ENCODE measurements at regions not wholly inside any gene's neighbourhood (a gene's known extent, or its start where the extent isn't known, plus 50 kb on each side); places are given as distances from the start of the nearest gene placed in this dataset.
"Not testable (repeated sequence)": the region's sequence is repeated elsewhere in the genome, so short reads cannot be mapped to it uniquely, and the experiment has no call there.

DNA sequence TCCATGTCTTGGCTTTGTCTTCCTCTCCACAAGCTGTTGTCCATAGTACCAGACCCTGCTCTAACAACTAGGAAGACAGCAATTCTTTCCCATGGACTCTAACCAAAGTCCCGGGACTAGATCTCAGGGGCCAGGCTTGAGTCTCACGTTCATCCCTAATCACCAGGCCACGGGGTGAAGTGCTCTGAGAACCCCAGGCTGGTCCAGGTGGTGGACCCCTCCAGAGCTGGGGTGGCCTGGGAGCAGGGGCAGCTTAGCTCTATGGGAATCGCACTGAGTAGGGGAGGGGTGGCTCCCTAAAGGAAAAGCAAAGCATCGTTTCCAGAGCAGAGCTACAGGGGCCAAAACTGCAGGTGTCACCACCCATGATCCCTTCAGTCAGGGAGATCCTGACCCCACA lies 150.9 kb downstream of the TPRA1 start:
- no peak for DNase-seq

DNA sequence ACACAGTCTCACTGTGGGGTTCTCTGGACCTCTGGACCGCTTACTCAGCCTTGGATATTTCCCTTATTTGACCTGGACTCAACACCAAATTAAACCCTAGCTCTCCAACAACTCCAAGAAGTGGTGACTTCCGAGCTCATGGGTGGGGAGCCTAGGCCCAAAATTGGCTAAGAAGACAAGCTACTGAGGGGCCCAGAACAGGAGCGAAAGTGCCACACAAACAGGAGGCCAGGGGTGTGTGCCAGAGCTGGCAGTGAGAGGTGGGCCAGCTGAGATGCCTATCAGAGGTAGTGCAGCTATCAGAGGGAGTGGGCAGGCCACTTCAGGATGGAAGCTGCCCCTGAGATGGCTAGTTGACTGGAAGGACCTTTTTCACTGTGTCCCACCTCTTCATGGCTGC lies 151.1 kb upstream of the PRR20G start:
- no peak for DNase-seq

DNA sequence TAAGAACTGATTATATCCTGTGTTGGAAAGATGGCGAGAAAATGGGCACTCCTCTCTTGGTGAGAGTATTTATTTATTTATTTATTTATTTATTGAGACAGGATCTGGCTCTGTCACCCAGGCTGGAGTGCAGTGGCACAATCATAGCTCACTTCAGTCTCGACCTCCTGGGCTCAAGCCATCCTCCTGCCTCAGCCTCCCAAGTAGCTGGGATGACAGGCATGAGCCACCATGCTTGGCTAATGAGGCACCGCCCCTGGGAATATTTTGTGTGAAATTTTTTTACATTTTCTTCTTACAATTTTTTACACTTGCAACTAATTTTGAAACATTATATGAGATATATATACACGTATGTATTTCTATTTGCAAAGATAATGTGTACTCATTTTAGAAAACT lies 150.5 kb upstream of the PRR20G start:
- no peak for DNase-seq

DNA sequence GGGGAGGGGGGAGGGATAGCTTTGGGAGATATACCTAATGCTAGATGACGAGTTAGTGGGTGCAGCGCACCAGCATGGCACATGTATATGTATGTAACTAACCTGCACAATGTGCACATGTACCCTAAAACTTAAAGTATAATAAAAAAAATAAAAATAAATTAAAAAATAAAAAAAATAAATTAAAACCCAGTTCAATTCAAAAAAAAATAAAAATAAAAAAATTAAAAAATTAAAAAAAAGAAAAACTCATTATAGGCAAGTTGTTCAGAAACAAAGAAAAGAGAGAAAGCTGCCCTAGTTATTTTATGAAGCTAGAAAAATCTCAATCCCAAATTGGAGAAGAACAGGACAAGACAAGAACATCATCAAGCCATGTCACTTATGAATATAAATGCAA lies 147.5 kb upstream of the PRR20G start:
- DNase-seq: not testable (repeated sequence)

DNA sequence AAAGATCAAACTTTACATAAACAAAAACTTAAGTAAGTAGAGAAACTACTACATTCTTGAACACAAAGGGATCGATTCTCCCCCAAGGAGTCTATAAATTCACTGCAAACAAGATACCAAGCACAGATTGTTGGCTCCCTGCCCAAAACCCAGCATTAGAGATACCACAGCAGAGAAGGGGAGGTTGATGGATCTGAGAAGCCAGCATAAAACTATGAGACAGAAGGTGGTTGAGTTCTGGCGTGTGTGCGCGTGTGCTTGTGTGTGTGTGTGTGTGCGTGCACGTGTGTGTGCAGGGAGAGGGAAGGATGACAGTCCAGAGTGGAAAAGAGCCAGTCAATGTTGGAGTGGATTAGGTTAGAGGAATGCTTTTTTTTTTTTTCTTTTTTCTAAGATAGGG lies 143.2 kb upstream of the PRR20G start:
- DNase-seq: no peak

DNA sequence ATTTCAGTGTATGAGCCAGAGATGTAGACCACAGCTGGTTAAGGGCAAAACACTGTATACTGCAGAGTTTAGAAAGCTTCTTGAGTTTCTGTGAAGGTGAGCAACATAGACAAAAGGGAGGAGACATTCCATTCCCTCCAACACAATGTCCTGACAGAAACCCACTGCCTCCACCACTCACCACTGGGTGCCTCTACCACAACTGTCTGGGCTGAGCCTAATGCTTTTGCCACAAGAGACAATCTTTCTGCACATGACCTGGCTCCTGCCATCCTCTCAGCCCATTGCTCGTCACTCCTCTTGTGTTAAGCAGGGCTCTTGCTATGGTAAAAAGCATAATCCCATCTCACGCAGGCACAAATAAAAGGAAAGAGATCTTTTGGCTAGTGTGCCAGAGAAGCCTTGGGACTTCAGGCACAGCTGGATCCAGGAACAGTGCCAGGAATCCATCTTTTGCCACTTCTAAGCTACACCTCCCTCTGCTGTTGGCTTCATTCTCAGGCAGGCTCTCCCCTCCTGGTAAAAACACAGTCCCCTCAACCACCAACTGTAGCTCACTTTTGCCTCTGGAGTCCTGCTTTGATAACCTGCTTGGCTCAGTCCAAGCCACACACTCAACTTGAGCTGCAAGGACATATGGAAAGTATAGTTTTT lies 140.6 kb upstream of the PRR20G start:
- DNase-seq: no peak

DNA sequence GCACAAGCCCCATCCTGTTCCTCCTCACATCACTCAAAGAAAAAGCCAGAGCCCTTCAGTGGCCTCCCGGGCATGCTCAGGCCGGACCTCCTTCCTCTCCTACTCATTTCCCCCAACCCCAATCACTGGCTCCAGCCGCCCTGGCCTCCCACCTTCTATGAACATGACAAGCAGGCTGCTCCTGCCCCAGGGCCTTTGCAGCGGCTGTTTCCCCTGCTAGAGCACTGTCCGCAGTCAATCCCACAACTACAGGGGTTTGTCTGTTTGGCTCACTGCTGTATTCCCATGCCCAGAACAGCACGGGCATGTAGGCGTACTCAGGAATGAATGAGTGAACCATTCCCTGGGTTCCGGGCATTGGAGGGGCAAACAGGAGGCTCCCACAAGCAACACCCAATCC lies 139.8 kb upstream of the PRR20G start:
- DNase-seq: no peak

DNA sequence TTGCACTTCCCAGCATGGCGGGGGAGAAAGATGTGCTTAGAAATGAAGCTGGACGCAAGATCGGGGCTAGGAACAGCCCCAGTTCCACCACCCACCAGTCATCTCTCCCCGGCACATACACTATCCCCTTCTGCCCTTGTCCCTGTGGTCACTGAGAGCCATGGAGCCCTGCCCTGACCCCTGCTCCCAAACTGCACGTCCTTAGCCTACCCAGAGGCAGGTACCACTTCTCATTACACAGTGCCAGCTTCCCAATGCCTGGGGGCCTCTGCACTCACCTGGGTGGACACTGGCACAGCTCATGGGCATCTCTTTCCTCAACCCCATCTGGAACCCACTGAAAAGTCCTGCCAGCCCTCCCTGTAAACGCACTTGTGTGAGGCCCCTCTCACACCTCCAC lies 139.3 kb upstream of the PRR20G start:
- no peak for DNase-seq

DNA sequence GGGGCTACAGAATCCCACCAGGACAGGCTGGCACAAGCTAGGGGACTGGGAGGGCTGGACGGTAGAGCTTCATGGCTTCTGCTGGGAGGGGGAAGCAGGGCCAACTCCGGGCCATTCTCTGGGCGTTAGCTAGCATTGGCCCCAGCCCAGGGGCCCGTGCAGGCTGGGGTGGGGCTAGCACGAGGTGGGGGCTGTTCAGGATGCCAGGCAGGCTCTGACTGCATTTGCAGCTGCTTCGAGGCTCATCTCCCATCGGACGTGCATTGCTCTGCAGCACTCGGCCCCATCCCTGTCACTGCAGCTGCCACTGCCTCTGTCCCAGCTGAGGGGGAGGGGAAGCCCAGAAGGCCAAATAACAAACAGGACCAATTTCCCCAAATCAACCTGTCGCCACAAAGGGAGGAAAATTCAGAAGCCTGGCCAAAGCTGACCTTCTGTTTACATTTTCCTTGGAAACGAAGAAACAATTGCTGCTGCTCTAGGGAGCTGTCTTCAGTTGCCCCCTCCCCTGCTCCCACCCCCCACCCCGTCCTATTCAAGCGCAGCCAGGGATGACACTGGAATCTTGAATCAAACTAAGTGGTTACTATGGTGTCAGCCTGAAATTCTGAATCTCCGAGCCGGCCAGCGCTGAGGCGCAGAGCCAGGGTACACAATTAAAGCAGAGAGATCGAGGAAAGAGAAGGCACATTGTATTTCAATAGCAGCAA lies 138.8 kb upstream of the PRR20G start:
- DNase-seq: peak in 5 of 14 donors; percentile 16 to 60 (median 28)

DNA sequence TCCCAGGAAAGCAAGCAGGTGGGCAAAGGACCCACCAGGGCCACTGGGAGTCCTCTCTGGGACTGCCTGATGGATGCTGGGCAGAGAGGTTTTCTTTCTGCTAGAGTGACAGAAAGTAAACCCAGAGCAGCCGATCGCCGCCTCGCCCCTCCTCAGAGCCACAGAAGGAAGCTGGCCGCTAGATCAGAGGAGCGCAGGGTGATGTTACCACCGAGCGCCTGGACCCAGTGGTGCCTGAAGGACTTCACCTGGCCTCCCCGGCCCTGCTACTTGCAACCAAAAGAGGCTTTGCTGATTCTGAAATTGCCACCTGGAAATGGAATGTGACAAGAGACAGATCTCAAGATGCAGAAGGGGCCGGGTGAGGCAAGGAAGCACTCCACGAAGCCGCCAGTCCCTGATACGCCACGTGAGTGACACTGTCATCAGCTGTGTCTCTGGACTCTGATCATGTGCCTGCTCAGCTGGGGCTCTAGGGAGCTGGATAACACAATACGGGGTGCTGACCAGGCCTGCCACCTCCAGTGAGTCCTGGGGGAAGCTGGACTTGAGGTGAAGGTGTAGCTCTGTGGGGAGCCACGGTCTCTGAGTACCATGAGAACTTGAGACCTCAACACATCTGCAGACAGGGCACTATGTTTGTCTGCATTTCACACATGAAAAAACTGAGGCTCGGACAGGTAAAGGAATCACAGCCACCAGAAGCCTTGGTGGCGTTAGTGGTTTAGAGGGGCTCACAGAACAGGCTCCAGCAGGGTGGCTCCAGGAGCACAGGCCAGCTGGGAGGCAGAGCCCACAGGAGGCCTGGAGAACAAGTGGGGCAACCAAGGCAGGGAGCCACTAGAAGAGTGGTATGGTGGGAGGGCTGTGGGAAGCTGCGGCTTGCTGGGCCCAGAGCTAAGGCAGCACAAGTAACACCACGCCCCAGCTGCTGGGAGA lies 137.9 kb upstream of the PRR20G start:
- no peak for DNase-seq

DNA sequence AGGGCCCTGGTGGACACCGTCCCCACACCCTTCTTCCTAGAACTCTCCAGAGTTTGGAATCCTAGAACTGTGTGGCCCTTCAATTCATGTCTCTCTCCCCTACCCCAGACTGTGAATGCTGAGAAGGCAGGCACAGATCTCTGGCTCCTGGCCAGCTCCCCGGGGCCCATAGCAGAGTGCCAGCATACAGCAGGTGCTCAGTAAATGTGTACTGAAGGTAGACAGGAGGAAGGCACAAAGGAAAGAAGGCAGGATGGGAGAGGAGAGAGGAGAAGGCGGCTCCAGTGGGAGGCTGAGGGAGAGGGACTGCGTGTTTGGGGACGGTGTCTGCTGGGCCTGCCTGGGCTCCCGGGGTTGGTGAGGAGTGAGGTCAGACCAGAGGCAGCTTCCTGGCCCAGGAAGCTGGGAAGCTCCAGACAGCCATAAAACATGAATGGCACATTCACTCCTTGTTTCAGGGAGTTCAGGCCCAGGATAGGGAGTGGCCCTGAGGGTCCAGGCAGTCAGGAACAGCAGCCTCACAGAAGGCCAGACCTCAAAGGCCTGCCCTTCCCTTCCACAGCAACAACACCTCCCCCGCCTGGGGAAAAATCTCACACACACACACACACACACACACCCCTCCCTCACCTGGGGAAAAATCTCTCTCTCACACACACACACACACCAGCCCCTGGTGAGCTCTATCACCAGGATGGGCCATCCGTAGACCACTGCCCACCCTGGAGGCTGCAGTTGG lies 137.1 kb upstream of the PRR20G start:
- no peak for DNase-seq

DNA sequence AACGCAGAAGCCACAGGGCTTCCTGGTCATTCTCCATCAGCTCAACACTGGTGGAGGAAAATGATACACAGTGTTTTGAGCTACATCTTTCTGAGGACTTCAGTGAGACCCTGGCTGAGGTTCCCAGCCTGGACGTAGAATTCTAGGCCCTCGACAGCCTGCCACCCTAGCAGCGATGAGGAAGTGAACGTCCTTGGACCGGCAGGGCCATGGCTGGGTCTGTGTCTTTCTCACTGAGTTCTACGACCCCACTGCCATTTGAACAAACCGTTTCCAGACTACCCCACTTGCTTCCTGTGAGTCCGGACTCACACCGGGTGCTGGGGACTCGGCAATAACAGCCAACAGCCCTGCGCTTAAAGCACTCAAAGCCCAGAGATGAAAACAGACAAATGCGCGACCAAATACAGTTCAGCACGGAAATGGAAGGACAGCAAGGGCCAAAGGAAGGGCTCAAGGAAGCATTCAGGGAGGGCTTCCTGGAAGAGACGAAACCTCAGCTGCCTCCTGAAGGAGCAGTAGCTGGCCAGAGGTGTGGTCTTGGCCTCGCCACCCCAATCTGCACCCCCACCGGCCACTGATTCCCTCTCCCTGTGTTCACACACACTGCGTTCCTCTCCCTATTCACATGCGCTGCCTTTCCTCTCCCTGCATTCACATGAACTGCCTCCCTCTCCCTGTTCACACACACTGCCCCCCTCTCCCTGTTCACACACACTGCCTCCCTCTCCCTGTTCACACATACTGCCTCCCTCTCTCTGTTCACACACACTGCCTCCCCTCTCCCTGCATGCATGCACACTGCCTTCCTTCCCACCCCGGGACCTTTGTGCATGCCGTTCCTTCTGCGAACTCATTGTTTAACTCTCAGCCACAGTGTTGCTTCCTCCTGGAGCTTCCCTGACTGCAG lies 136.3 kb upstream of the PRR20G start:
- DNase-seq: no peak

DNA sequence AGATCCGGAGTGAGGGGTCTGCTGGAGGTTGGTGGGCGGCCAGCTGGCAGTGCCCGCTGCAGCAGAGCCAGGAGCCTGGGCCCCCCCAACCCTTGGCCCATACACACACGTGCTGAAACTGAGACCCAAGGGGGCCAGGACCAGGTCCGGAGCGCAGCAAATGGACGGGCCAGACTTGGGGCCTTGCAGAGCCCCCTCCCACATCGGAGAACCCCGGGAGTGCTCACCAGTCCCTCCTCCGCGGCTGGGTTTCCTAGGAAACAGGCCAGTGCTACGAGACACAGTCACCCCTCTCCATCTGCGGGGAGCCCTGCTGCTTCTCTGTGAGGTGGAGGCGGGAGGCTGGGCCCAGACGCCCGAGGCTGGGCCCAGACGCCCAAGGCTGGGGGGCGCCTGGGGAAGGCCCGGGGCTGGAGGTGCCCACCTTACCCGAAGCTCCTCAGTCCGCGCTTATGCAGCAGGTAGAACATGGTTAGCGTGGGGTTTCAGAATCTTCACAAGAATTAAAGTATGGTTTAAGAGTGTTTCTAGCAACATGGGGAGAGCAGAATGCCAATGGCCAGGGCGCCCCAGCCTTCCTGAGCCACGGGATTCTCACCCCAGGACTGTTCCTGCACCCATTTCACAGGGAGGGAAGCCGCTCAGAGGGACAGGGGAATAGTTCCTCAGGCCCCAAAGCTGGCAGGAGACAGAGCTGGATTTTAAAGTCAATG lies 135.0 kb upstream of the PRR20G start:
- DNase-seq: no peak

DNA sequence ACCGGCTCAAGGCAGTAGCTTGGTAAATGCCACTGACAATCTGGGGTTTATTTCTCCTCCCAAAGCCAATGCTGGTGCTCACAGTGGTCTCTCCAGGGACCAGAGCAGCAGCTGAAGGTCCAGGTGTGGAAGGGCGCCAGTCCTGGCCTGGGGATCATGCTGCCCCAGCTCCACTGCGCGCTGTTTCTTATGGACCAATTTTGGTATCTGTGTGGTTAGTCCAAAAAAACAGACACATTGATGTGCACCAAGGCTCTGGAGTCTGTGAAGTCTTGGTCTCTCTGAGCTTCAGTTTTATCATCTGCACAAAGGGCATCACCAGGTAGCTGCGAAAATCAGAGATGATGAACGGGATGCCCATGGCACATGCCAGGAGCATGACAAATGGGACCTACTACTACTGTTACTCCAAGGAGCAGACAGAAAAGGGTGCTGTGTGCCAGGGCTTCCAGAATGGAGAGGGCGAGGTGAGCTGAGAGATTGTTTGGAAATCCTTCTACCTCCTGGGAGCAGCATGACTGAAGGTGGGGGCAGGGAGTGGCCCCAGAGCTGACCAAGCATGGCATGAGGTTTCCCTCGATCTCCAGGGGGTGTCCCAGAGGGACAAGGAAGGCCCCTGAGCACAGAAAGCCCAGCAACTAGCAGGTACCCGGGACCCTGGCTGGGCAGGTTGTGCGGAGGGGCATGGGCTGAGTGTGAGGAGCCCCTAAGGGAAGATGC lies 134.3 kb upstream of the PRR20G start:
- DNase-seq: no peak

DNA sequence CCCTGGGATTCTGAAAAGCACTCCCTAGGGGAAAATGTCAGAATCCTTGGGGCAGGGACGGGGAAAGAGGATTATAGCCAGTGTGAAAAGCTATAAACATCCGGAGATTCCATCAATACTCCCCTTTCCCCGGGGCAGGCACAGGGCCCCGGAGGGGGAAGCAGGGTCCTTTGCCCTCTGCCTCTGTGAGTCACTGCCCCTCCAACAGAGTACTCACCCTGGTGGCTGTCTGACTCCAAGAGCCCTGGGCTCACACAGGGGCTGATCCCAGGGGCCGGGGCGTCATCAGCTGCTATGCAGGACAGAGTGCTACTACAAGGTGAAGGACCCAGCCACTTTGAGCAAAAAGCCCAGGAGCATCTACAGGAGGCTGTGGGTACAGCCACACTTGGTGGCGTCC lies 133.0 kb upstream of the PRR20G start:
- DNase-seq: no peak

DNA sequence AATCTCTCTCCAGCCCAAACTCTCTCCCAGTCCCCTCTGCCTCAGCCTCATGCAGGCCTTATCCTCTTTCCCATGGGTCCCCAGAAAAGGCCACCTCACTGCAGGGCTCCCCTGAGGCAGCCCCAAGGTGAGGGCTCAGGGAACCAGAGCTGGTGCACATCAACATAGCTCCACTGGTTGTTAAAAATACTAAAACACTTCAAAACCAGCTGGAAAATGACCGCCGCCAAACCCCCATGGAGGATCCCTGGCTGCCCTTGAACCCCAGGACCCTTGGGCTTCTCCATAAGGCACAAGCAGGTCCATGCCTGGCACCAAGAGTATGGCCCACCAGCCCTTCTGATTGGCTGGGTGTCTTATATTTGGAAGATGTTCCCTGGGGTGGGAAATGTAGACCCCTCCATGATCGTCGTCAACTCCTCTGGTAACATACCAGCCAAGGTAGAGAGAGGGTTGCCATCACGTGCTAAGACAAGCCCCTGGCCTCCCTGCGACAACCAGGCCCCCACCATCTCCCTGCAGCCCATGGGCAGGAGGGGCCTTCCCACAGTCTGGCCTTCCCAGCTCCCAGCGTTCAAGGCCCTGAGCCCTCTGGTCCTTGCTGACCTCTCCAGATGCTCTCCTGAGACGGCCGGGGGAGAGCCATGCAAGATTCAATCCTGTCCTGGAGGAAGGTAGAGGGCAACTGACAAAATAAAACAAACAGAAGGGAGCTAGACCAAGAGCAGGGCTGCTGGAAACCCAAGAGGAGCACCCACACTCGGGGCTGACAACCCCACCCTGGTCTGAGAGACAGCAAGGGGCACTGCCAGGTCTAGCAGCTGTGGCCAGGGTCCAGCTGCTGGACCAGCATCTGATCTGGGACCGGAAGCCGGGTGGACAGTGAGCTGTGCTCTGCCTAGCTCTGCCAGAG lies 132.1 kb upstream of the PRR20G start:
- no peak for DNase-seq

DNA sequence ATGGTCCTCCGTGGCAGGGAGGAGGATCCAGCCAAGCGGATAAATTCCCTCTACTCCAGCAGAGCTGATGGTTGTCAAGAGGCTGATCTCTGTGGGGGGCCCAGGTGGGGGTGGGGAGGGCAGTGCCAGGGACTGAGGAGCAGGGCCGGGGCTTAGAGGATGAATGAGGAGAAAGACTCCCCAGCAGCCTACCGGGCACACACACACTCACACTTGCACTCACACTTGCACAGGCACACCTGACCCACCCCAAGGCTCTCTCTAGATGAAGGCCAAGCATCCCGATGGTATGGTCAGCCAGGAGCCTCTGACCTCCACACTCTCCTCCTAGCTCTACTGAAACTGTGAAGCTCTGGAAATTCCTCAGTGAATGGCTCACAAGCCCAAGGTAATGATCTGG lies 131.3 kb upstream of the PRR20G start:
- DNase-seq: no peak

DNA sequence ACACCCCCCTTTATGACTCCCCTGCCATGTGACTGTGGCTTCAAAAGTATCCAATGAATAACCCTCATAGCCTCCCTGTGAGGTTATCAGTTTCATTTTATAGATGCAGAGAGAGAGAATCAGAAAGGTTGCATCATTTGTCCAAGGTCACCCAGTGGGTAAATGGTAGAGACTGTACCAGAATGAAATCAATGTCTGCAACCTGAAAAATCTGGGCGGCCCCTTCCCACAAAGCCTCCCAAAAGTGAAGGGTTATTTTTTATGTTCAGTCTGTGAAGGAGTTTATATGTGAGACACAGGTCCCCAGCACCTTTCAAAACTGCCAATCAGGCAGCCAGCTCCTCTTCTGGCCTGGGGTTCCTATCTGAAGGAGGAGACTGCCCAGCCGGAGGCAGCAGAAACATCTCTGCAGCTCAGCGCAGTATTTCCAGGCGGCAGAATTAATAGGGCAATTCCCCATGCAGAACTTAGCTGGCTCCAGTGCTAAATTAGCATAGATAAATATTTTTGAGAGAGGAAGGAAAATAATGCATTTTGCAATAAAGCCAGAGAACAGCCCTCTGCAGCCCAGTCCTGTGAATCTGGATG lies 130.8 kb upstream of the PRR20G start:
- no peak for DNase-seq
